BE2C (cell line): ENCODE measurements at regions not wholly inside any gene's neighbourhood (a gene's known extent, or its start where the extent isn't known, plus 50 kb on each side); places are given as distances from the start of the nearest gene placed in this dataset.

Source experiments
- DNase-seq: peaks from one replicate; pipeline ENCODE4 v3.0.0-alpha.2; 2020
- H3K27me3 ChIP-seq: fragments of 250-450 bp; sonication (Bioruptor Pico); 2 replicates; pipeline ENCODE4 v1.5.1; 2020; ENCODE audit warnings: mild to moderate bottlenecking
- H3K36me3 ChIP-seq: fragments of 250-450 bp; sonication (Bioruptor Pico); 2 replicates; pipeline ENCODE4 v1.5.1; 2020; ENCODE audit warnings: mild to moderate bottlenecking
- H3K4me1 ChIP-seq: fragments of 250-450 bp; sonication (Bioruptor Pico); 2 replicates; pipeline ENCODE4 v1.5.1; 2020
- H3K4me3 ChIP-seq: 2 replicates; pipeline ENCODE4 v1.5.1; 2011; ENCODE audit warnings: low read depth, low read length
- H3K9me3 ChIP-seq: fragments of 250-450 bp; sonication (Bioruptor Pico); 2 replicates; pipeline ENCODE4 v1.5.1; 2020
- CTCF ChIP-seq: IDR thresholded peaks from 2 replicates; pipeline ENCODE4 v1.5.1; 2012; ENCODE audit warnings: mild to moderate bottlenecking, low read depth, low read length

GRCh38 chr12:103086471-103086870 is 129.0 kb downstream of the ASCL1 start:
- no peaks in the 10 kb centered on the region for H3K36me3 ChIP-seq
- DNase-seq: no peak
- no peaks in the 10 kb centered on the region for H3K27me3 ChIP-seq
- H3K9me3 ChIP-seq: no peaks in the 10 kb centered on the region; the same call in 1 of the 2 replicates
- no peaks in the 10 kb centered on the region for H3K4me1 ChIP-seq
- H3K4me3 ChIP-seq: no peak overlapping the region
- TF ChIP-seq CTCF: no peak

DNA sequence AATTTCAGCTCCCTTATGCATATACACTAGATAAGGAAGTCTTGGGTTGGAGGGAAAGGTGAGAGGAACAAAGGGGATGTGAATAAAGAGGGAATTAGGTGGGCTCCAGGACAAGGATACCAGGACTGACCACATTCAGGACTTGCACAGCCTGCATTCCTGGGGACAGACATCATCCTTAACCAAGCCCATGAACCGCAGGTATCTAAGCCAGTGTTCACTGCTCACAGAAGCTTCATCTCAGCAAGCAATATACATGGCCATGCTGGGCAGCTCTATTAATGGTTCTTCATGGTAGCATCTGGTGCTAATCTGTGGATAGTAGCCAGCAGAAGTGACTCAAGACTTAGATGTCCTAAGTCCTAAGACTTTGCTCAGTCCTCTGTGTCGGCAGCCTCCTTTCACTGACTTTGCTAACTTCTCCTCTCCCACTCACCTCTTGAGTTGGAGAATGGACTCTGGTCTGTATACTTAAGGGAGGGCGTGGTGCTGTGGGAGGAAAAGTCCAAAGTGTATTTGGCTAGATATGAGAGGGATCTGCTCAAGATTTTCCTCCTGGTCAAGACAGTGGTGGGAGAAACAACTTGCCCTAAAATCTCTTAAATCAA is 136.1 kb downstream of the ASCL1 start:
- no peak for DNase-seq
- Histone ChIP-seq H3K4me1 (peaks cover 15% of the 10 kb centered on the region), H3K9me3 (no peaks in the 10 kb centered on the region; the same call in 1 of the 2 replicates), H3K4me3 (no peak overlapping the region), H3K36me3 (no peaks in the 10 kb centered on the region), H3K27me3 (no peaks in the 10 kb centered on the region)
- no peak for TF ChIP-seq CTCF

GRCh38 chr12:103097496-103097895 is 140.0 kb downstream of the ASCL1 start:
- peak; percentile 40 for DNase-seq
- Histone ChIP-seq H3K36me3 (no peaks in the 10 kb centered on the region), H3K4me1 (peaks cover 24% of the 10 kb centered on the region), H3K9me3 (no peaks in the 10 kb centered on the region; the same call in 1 of the 2 replicates), H3K4me3 (no peak overlapping the region), H3K27me3 (no peaks in the 10 kb centered on the region)
- no peak for TF ChIP-seq CTCF

DNA sequence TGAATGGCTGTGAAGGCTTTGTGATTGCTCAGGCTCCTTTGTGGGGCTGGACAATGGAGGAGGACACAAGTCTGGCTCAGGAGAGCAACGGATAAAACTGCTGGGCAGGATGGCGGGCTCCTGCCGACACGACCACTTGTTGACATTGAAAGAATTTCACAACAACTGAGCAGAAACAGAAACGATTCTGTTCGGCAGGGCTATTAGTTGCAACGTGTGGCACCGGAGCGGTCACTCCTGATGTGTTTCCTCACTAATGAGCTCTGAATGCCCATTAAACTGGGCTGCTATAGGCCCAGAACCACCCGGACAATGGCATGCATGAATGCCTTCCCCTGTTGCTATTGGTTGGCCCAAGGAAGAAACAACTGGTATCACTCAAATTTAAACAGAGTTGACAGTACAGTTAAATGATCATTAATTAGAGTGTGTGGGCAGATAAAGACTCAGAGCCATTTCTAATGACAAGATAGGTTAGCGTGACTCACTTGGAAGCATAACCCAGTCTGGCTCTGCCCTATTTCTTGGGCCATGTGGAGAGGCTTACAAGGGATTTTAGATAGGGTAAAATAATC is 142.9 kb downstream of the ASCL1 start:
- Histone ChIP-seq H3K4me1 (peaks cover 24% of the 10 kb centered on the region), H3K4me3 (peak overlapping the region; percentile 3), H3K36me3 (no peaks in the 10 kb centered on the region), H3K27me3 (no peaks in the 10 kb centered on the region), H3K9me3 (no peaks in the 10 kb centered on the region)
- TF ChIP-seq CTCF: no peak
- DNase-seq: peak; percentile 91

DNA sequence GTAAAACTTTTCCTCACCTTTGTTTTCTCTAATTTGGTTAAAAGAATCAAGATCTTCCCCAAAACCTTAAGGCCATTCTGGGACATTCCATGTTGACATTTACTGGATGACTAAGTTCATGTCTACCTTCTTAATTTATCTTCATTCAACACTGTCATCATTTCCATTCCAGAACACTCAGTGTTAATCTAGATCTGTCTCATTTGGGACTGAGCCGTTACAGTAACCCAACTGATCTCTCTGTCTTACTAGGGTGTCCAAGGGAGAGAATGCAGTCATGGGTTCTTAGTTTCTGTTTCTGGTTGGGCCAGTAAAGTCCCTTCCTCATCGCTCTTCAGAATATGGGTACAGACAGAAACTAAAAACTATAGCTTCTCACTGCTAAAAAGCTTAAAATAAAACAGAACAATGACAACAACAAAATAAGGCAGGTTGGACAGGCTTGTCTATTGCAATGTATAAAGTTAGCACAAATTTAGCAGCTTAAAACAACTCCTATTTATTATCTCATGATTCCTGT is 144.8 kb downstream of the ASCL1 start:
- Histone ChIP-seq H3K4me1 (peaks cover 9% of the 10 kb centered on the region), H3K36me3 (no peaks in the 10 kb centered on the region), H3K4me3 (no peak overlapping the region), H3K9me3 (no peaks in the 10 kb centered on the region), H3K27me3 (no peaks in the 10 kb centered on the region)
- no peak for DNase-seq
- no peak for TF ChIP-seq CTCF

- Histone ChIP-seq H3K4me1 (peaks cover 1% of the 10 kb centered on the region), H3K4me3 (no peak overlapping the region), H3K36me3 (no peaks in the 10 kb centered on the region), H3K9me3 (no peaks in the 10 kb centered on the region), H3K27me3 (no peaks in the 10 kb centered on the region)
- TF ChIP-seq CTCF: no peak
- no peak for DNase-seq
These were observed 148.6 kb downstream of the ASCL1 start for GRCh38 chr12:103105971-103106597.
